ENCODE measurements at regions not wholly inside any gene's neighbourhood (a gene's known extent, or its start where the extent isn't known, plus 50 kb on each side); places are given as distances from the start of the nearest gene placed in this dataset.
"Not testable (repeated sequence)": the region's sequence is repeated elsewhere in the genome, so short reads cannot be mapped to it uniquely, and the experiment has no call there.

DNA sequence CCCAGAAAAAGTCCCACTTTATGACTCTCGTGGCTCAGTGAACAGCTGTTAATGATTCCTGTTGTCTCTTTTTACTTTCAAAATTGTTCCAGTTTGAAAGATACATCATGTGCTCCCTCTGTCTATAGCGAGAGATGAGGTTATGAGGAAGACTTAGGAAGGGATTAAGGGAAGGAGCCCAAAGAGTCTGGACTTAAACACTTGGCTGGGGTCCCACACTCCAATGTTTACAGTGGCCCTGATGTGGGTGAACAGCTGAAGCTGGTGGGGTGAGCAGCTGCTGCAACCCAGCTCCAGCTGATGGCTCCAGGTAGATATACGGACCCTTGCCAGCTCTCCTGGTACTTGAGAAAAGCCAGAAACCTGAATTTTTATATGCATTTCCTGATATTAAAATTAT, 84.5 kb upstream of the PLET1 start:
- Histone ChIP-seq H3K4me3 (no peak overlapping the region), H3K36me3 (ENCODE audit: low read depth, missing control alignments) (no peaks in the 10 kb centered on the region), H3K27ac (no peak overlapping the region), H3K9me3 (no peaks in the 10 kb centered on the region), H3K4me1 (peaks cover 3% of the 10 kb centered on the region), H3K27me3 (no peaks in the 10 kb centered on the region)
- DNase-seq = no peak
- 93 to 97% methylated on average over 3 of the region's 3 CpGs for WGBS, 2 donors
- intact Hi-C loops (cut with DNase I; ENCODE audit: low total_unique reads) = no loop called here
- TF ChIP-seq, protein P1, sequence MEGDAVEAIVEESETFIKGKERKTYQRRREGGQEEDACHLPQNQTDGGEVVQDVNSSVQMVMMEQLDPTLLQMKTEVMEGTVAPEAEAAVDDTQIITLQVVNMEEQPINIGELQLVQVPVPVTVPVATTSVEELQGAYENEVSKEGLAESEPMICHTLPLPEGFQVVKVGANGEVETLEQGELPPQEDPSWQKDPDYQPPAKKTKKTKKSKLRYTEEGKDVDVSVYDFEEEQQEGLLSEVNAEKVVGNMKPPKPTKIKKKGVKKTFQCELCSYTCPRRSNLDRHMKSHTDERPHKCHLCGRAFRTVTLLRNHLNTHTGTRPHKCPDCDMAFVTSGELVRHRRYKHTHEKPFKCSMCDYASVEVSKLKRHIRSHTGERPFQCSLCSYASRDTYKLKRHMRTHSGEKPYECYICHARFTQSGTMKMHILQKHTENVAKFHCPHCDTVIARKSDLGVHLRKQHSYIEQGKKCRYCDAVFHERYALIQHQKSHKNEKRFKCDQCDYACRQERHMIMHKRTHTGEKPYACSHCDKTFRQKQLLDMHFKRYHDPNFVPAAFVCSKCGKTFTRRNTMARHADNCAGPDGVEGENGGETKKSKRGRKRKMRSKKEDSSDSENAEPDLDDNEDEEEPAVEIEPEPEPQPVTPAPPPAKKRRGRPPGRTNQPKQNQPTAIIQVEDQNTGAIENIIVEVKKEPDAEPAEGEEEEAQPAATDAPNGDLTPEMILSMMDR (IDR thresholded peaks at IDR 0.05) = no peak
- no peak for TF ChIP-seq POLR2A (IDR thresholded peaks at IDR 0.05)

DNA sequence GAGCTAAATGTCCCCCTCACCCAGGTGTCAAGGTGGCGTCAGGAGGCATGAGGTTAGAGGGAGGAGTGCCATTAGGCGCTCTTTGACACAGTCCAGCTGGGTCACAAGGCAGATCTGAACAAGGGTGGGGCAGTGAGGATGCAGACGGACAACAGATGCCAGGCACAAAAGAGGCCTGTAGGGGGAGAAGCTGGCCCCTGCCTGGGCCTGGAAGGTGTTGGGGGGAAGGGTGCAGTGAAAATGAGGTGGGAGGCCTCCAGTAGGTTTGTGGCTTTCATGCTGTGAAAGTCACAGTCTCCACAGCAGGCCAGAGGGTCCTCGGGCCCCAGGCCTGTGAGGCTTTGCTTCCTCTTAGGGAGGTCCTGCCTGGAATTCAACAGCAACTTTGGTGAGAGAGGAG, 85.0 kb upstream of the PLET1 start:
- no peaks in the 10 kb centered on the region for H3K9me3 ChIP-seq
- no peak overlapping the region for H3K27ac ChIP-seq
- no peak overlapping the region for H3K4me3 ChIP-seq
- TF ChIP-seq, protein P1 (IDR thresholded peaks at IDR 0.05) = no peak
- TF ChIP-seq POLR2A (IDR thresholded peaks at IDR 0.05) = no peak
- DNase-seq = no peak
- H3K36me3 ChIP-seq (ENCODE audit: low read depth, missing control alignments) = no peaks in the 10 kb centered on the region
- no peaks in the 10 kb centered on the region for H3K27me3 ChIP-seq
- WGBS, 2 donors = 79 to 86% methylated on average over 4 of the region's 4 CpGs
- intact Hi-C loops (cut with DNase I; ENCODE audit: low total_unique reads) = no loop called here
- H3K4me1 ChIP-seq = peaks cover 3% of the 10 kb centered on the region

DNA sequence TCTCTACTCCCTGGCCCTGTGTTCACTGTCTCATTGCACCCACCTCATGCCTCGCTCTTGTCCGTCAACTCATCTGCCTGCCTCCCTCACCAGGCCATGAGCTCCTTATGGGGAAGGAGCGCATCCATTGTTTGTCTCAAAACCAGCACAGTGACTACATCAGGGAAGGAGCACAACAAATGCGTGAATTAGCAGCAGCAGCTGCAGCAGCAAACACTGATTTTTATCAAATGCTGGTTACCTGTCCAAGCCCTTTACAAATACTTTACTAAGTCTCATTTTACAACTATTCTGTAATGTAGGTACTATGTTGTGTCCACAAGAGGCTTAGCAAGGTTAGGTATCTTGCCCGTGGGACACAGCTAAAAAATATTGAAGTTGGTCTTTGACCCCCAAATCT, 85.9 kb upstream of the PLET1 start:
- intact Hi-C loops (cut with DNase I; ENCODE audit: low total_unique reads) = no loop called here
- TF ChIP-seq POLR2A (IDR thresholded peaks at IDR 0.05) = no peak
- TF ChIP-seq, protein P1 (IDR thresholded peaks at IDR 0.05) = no peak
- 96 to 97% methylated on average over 5 of the region's 5 CpGs for WGBS, 2 donors
- Histone ChIP-seq H3K27me3 (no peaks in the 10 kb centered on the region), H3K9me3 (no peaks in the 10 kb centered on the region), H3K36me3 (ENCODE audit: low read depth, missing control alignments) (no peaks in the 10 kb centered on the region), H3K4me3 (no peak overlapping the region), H3K4me1 (peaks cover 3% of the 10 kb centered on the region), H3K27ac (no peak overlapping the region)
- DNase-seq = no peak

DNA sequence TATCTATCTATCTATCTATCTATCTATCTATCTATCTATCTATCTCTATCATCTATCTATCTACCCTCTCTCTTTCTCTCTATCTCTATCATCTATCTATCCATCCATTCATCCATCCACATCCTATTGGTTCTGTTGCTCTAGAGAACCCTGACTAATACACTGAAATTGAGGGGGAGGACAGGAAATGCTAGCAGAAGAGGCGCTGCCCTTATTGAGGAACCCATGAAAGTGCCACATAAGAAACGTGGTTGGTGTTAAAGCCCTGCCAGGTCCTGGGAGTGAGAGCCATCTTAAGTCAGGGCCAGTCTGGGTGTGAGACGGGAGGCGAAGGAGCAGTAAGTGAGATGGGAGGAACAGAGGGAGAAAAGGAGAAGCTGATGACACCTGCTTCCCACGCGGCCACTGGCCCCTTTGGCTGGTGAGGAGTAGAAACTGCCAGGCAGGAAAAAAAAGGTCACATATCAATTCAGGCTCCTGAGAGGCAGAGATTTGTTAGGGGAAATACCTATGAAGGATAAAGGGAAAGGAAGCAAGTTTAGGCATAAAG, 87.9 kb upstream of the PLET1 start:
- WGBS, 2 donors = 78 to 81% methylated on average over 6 of the region's 6 CpGs
- intact Hi-C loops (cut with DNase I; ENCODE audit: low total_unique reads) = no loop called here
- no peak overlapping the region for H3K4me3 ChIP-seq
- no peak for DNase-seq
- TF ChIP-seq, protein P1 (IDR thresholded peaks at IDR 0.05) = no peak
- TF ChIP-seq POLR2A (IDR thresholded peaks at IDR 0.05) = no peak
- H3K9me3 ChIP-seq = no peaks in the 10 kb centered on the region
- H3K27me3 ChIP-seq = no peaks in the 10 kb centered on the region
- H3K4me1 ChIP-seq = peaks cover under 1% of the 10 kb centered on the region
- H3K27ac ChIP-seq = no peak overlapping the region
- no peaks in the 10 kb centered on the region for H3K36me3 ChIP-seq (ENCODE audit: low read depth, missing control alignments)

DNA sequence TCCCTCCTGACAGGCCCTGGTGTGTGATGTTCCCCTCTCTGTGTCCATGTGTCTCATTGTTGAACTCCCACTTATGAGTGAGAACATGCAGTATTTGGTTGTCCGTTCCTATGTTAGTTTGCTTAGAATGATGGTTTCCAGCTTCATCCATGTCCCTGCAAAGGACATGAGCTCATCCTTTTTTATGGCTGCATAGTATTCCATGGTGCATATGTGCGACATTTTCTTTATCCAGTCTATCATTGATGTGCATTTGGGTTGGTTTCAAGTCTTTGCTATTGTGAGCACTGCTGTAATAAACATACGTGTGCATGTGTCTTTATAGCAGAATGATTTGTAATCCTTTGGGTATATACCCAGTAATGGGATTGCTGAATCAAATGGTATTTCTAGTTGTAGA, 90.8 kb upstream of the PLET1 start:
- 97 to 98% methylated on average over 3 of the region's 3 CpGs for WGBS, 2 donors
- H3K4me1 ChIP-seq; H3K27me3 ChIP-seq; DNase-seq; intact Hi-C loops (cut with DNase I; ENCODE audit: low total_unique reads); H3K9me3 ChIP-seq; H3K36me3 ChIP-seq (ENCODE audit: low read depth, missing control alignments); H3K27ac ChIP-seq; H3K4me3 ChIP-seq: not testable (repeated sequence)

Data from testis (tissue), 2 donors.